HAP-1 (cell line): ENCODE measurements at regions not wholly inside any gene's neighbourhood (a gene's known extent, or its start where the extent isn't known, plus 50 kb on each side); places are given as distances from the start of the nearest gene placed in this dataset.

Experiments
- DNase-seq, 2 experiments: peaks; one replicate each; pipeline ENCODE4 v3.0.0-alpha.2; 2016 to 2020; ENCODE audit warnings: low spot score in 2 of 2
- H3K27me3 ChIP-seq: fragments of 250-450 bp; sonication (Bioruptor Pico); 2 replicates; pipeline ENCODE4 v1.5.1; 2020; ENCODE audit warnings: low read depth, mild to moderate bottlenecking, moderate library complexity
- H3K36me3 ChIP-seq: fragments of 250-450 bp; sonication (Bioruptor Pico); replicated peaks from 2 replicates; pipeline ENCODE4 v1.5.1; 2020; ENCODE audit warnings: mild to moderate bottlenecking
- H3K4me1 ChIP-seq: fragments of 250-450 bp; sonication (Bioruptor Pico); 2 replicates; pipeline ENCODE4 v1.5.1; 2020; ENCODE audit warnings: mild to moderate bottlenecking
- H3K4me3 ChIP-seq: fragments of 250-450 bp; sonication (Bioruptor Pico); 2 replicates; pipeline ENCODE4 v1.5.1; 2020; ENCODE audit warnings: mild to moderate bottlenecking, moderate library complexity
- H3K9me3 ChIP-seq: fragments of 250-450 bp; sonication (Bioruptor Pico); 2 replicates; pipeline ENCODE4 v1.5.1; 2020; ENCODE audit warnings: mild to moderate bottlenecking, moderate library complexity
- in situ Hi-C: fragments of 300-500 bp; cut with MboI; formaldehyde crosslinking; loops from 3 replicates; pipeline ENCODE4 v1.14.3; 2020; ENCODE audit warnings: low sequenced_read_pairs, inconsistent platforms, mixed read lengths

DNA sequence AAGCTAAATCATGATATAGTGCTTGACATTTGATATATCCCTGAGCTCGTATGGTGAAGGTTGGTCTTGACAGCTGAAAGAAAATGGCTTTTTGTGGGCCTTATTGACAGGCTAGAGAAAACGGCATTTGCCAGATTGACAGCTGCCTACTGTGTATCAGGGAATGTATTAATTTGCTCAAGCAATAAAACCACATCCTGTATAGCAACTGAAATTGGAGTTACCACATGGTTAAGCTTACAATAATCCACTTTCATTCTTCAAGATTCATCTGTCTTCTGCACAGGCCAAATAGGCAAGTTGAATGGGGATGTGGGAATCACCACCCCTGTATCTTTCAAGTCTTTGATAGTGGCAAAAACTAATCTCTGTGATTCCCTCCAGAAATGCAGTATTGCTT, 76.2 kb upstream of the IL2 start:
- DNase-seq = no peak
- H3K9me3 ChIP-seq = no peaks in the 10 kb centered on the region
- no peaks in the 10 kb centered on the region for H3K27me3 ChIP-seq
- no peaks in the 10 kb centered on the region for H3K36me3 ChIP-seq
- no peak overlapping the region for H3K4me3 ChIP-seq
- in situ Hi-C loops = no loop called here
- no peaks in the 10 kb centered on the region for H3K4me1 ChIP-seq

DNA sequence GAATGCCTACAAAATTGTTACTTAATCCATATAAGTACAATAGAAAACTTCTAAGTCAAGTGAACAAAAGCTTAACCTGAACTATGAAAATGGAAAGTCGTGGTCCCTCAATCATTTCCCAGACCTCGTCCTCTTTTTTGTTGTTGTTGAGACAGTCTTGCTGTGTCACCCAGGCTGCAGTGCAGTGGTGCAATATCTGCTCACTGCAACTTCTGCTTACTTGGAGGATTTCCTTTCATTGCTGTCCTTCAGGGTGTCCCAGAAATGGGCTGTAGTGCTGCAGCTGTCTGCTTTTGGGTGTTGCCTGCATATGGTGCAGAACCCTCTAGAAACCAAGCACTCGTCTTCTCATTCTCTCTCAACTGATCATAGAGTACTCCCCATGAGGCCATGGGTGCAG, 75.0 kb upstream of the IL2 start:
- in situ Hi-C loops = no loop called here
- Histone ChIP-seq H3K9me3 (no peaks in the 10 kb centered on the region), H3K4me1 (no peaks in the 10 kb centered on the region), H3K4me3 (no peak overlapping the region), H3K36me3 (no peaks in the 10 kb centered on the region), H3K27me3 (no peaks in the 10 kb centered on the region)
- no peak for DNase-seq

DNA sequence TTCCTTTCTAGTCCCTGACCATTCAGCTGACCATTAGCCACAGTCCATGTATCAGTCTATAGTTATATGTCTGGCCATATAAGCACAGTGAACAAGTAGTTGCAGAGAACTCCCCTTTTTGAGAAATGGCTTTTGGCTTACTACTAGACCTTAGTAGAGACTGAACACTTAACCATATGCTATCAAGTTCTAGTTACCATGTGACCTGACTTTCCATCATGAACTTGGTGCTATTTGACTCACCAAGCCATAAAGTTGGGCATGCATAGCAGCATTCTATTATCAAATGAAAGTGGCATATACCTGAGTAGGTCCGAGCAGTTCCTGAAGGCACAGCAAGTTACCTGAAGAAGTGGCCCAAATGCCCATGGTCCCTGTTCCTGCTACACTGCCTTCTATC, 74.5 kb upstream of the IL2 start:
- DNase-seq = no peak
- in situ Hi-C loops = no loop called here
- no peak overlapping the region for H3K4me3 ChIP-seq
- no peaks in the 10 kb centered on the region for H3K36me3 ChIP-seq
- H3K27me3 ChIP-seq = no peaks in the 10 kb centered on the region
- H3K4me1 ChIP-seq = no peaks in the 10 kb centered on the region
- H3K9me3 ChIP-seq = no peaks in the 10 kb centered on the region

DNA sequence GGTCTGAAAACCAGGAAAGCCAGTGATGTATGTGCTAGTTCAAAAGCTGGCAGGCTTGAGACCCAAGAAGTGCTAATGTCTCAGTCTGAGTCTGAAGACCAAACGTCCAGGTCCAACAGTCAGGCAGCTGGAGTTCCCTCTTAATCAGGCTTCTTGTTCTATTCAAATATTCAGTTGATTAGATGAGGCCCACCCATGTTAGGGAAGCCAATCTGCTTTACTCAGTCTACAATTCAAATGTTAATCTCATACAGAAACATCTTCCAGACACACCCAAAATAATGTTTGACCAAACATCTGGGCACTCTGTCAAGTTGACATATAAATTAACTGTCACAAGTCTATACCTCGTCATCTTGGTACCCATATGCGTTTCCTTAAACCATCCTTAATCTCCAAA, 72.4 kb upstream of the IL2 start:
- H3K4me3 ChIP-seq = no peak overlapping the region
- no peaks in the 10 kb centered on the region for H3K4me1 ChIP-seq
- in situ Hi-C loops = no loop called here
- H3K9me3 ChIP-seq = peaks cover 5% of the 10 kb centered on the region; the same call in 1 of the 2 replicates
- no peak for DNase-seq
- no peaks in the 10 kb centered on the region for H3K27me3 ChIP-seq
- H3K36me3 ChIP-seq = no peaks in the 10 kb centered on the region

DNA sequence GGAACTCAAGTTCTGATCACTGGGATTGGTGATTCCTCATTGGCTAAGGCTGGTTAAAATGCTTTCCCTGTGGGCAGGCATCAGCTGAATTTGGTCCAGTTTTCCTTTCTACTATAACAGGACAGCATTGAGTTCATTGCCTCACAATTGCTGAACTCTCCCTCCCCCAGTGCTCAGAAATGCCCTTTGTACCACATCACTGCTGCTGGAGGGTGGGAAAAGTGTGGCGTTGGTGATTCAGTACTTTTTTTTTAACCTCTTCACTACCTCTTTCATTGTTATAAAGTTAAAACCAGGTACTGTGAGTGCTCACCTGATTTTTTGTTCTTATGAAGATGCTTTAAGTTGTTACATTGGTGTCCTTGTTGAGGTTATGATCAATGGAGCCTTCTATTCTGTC, 69.3 kb upstream of the IL2 start:
- H3K4me3 ChIP-seq = no peak overlapping the region
- DNase-seq = no peak
- no peaks in the 10 kb centered on the region for H3K4me1 ChIP-seq
- no peaks in the 10 kb centered on the region for H3K27me3 ChIP-seq
- in situ Hi-C loops = no loop called here
- H3K36me3 ChIP-seq = no peaks in the 10 kb centered on the region
- peaks cover 5% of the 10 kb centered on the region; the same call in 1 of the 2 replicates for H3K9me3 ChIP-seq

DNA sequence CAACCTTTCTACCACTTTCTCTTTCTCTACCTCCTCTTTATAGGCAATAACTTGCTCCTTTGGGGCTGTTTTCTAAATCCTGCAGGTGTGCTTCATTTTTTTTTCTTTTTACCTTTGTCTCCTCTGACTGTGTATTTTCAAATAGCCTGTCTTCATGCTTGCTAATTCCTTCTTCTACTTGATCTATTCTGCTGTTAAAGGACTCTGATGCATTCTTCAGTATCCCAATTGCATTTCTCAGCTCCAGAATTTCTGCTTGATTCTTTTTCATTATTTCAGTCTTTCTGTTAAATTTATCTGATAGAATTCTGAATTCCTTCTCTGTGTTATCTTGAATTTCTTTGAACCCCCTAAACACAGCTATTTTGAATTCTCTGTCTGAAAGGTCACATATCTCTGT, 67.7 kb upstream of the IL2 start:
- no peak for DNase-seq
- in situ Hi-C loops = no loop called here
- no peaks in the 10 kb centered on the region for H3K36me3 ChIP-seq

DNA sequence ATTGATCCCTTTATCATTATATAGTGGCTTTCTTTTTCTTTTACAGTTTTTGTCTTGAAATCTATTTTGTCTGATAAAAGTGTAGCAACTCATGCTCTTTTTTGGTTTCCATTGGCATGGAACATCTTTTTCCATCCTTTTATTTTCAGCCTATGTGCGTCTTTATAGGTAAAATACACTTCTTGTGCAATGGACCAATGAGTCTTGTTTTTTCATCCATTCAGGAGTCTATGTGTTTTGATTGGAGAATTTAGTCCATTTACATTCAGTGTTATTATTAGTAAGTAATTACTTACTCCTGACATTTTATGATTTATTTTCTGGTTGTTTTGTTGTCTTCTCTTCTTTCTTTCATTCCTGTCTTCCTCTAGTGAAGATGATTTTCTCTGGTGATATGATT, 66.4 kb upstream of the IL2 start:
- in situ Hi-C loops = no loop called here
- Histone ChIP-seq H3K4me1 (no peaks in the 10 kb centered on the region), H3K36me3 (no peaks in the 10 kb centered on the region), H3K9me3 (peaks cover 5% of the 10 kb centered on the region; the same call in 1 of the 2 replicates), H3K4me3 (no peak overlapping the region), H3K27me3 (peaks cover 10% of the 10 kb centered on the region)
- no peak for DNase-seq

More for the DNA sequence above, 67.7 kb upstream of the IL2 start:
- Histone ChIP-seq H3K4me3 (no peak overlapping the region), H3K9me3 (peaks cover 5% of the 10 kb centered on the region; the same call in 1 of the 2 replicates), H3K27me3 (peaks cover 5% of the 10 kb centered on the region; the same call in 1 of the 2 replicates), H3K4me1 (no peaks in the 10 kb centered on the region)

DNA sequence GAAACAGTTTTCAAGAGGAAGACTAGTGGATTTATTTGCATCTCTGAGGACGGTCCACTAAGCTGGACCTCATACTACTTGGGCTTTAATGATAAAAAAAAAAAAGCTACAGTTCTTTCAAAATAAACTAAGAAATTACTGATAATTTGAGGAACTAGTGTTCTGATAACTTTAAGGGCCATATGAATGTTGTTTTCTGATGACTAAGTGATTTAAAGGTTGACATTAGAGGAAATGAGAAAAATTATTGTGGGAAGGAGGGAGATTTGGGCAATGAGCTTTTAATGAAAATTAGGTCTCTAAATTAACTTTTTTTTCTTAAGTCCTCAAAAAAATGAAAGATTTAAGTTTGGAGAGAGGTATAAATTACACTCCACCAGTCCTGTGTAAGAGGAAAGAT, 60.8 kb upstream of the IL2 start:
- H3K9me3 ChIP-seq = no peaks in the 10 kb centered on the region
- in situ Hi-C loops = no loop called here
- H3K36me3 ChIP-seq = no peaks in the 10 kb centered on the region
- no peaks in the 10 kb centered on the region for H3K4me1 ChIP-seq
- H3K27me3 ChIP-seq = peaks cover 29% of the 10 kb centered on the region
- DNase-seq = no peak
- H3K4me3 ChIP-seq = no peak overlapping the region

DNA sequence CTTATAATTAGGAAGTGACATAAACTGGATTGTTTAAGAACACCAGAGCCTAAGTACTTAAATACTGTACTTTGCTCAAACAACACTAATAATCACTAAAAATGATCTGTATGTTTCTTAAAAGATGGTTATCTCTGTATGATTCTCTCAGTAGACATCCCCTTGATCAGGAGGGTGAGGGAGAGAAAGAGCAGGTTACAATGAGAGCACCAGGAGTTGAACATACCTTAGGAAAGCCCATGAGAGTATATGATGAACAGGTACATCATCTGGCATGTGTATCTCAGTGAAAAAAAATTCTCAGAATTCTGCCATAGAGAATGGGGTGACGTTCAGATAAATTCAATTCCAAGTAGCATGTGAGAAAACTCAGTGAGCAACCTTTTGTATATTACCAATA, 59.9 kb upstream of the IL2 start:
- Histone ChIP-seq H3K9me3 (no peaks in the 10 kb centered on the region), H3K27me3 (peaks cover 29% of the 10 kb centered on the region), H3K36me3 (no peaks in the 10 kb centered on the region), H3K4me1 (no peaks in the 10 kb centered on the region), H3K4me3 (no peak overlapping the region)
- in situ Hi-C loops = no loop called here
- DNase-seq = no peak

DNA sequence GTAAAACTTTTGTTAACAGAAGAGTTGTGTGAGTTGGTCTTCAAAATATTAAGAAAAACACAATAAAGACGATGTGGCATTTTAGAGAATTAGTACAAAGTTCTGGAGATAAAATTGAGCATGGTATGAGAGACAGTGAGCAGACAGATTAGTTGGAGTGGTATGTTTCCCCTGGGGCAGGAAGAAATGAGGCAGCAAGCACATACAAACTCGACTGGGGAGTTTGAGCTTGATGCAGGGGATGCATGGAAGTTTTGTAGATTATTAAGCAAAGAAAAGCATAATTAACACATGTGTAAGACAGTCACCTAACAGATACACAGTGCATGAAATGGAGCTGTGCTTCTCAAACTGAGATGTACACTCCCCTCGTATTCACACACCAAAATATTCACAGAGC, 58.1 kb upstream of the IL2 start:
- DNase-seq = no peak
- in situ Hi-C loops = no loop called here
- no peaks in the 10 kb centered on the region for H3K4me1 ChIP-seq
- H3K36me3 ChIP-seq = no peaks in the 10 kb centered on the region
- no peak overlapping the region for H3K4me3 ChIP-seq
- H3K27me3 ChIP-seq = peaks cover 25% of the 10 kb centered on the region
- H3K9me3 ChIP-seq = no peaks in the 10 kb centered on the region

DNA sequence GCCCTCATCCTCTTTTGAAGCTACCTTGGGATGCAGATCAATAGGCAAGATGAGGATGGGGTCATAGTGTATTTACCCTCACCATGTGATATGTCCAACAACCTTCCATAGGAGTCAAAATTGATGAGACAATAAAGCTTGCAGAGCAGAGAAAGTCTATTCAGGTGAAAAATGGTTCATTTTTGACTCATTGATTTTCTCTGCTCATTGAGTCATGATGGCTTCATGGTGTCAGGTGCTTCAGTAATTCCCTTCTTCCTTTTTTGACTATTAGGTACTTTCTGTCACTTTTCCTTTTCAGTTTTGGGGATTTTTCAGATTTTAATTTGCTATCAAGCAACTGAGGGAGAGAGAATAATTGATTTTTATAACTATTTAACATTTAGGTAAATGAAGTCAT, 55.9 kb upstream of the IL2 start:
- Histone ChIP-seq H3K36me3 (no peaks in the 10 kb centered on the region), H3K27me3 (peaks cover 20% of the 10 kb centered on the region), H3K4me3 (no peak overlapping the region), H3K9me3 (no peaks in the 10 kb centered on the region), H3K4me1 (no peaks in the 10 kb centered on the region)
- in situ Hi-C loops = no loop called here
- DNase-seq = no peak

DNA sequence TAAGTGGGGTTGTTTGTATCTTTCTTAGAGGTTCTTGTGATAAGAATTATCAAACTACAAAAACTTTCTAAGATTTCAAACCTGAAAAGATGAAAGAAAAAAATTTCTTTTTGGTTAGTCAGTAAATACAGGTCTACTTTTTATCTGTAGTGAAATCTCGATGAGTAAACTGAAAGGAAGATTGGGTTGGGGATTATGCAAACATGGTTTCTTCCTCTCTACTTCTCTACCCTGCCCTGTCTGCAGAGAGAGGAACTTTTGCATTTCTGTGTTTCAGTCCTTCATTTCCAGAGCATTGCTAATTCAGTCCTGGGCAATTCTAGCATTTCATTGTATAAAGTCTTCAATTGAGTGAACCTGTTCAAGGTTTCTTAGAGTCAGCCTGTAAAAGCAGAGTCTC, 51.6 kb upstream of the IL2 start:
- Histone ChIP-seq H3K9me3 (no peaks in the 10 kb centered on the region), H3K4me1 (no peaks in the 10 kb centered on the region), H3K4me3 (no peak overlapping the region), H3K27me3 (peaks cover 6% of the 10 kb centered on the region; the same call in 1 of the 2 replicates), H3K36me3 (no peaks in the 10 kb centered on the region)
- in situ Hi-C loops = no loop called here
- DNase-seq = no peak
